ENCODE measurements at regions not wholly inside any gene's neighbourhood (a gene's known extent, or its start where the extent isn't known, plus 50 kb on each side); places are given as distances from the start of the nearest gene placed in this dataset.

- Histone ChIP-seq H4K20me1 (ENCODE audit: insufficient read depth, low read length) (no peaks in the 10 kb centered on the region), H3K36me3 (ENCODE audit: insufficient read depth, low read length) (no peaks in the 10 kb centered on the region), H3K79me2 (ENCODE audit: insufficient read depth, low read length) (no peaks in the 10 kb centered on the region), H3K9ac (ENCODE audit: low read length) (no peak overlapping the region), H3K9me2 (ENCODE audit: low read depth, low read length) (no peaks in the 10 kb centered on the region), H3K27me3 (ENCODE audit: insufficient read depth, low read length) (no peaks in the 10 kb centered on the region), H3K4me1 (ENCODE audit: insufficient read depth, low read length, severe bottlenecking) (no peaks in the 10 kb centered on the region), H3F3A (ENCODE audit: insufficient read depth, low read length) (no peaks in the 10 kb centered on the region), H3K9me3 (ENCODE audit: low read length) (no peaks in the 10 kb centered on the region), H2AFZ (ENCODE audit: low read length) (no peak overlapping the region), H3K4me2 (ENCODE audit: low read length) (no peak overlapping the region), H3K4me3 (ENCODE audit: low read depth, low read length, poor library complexity, severe bottlenecking) (no peak overlapping the region), H3K27ac (ENCODE audit: low read depth, low read length, poor library complexity, severe bottlenecking) (no peak overlapping the region)
- TF ChIP-seq EZH2 (IDR thresholded peaks at IDR 0.05; ENCODE audit: borderline replicate concordance, low read length) = no peak
- no peak for TF ChIP-seq CTCF (IDR thresholded peaks at IDR 0.05; ENCODE audit: low read length)
Observed at GRCh38 chr3:144522456-144522855, 550.8 kb downstream of the DIPK2A start.

- Histone ChIP-seq H3K27me3 (ENCODE audit: insufficient read depth, low read length) (no peaks in the 10 kb centered on the region), H3K4me3 (ENCODE audit: low read depth, low read length, poor library complexity, severe bottlenecking) (no peak overlapping the region), H3K27ac (ENCODE audit: low read depth, low read length, poor library complexity, severe bottlenecking) (no peak overlapping the region), H3K79me2 (ENCODE audit: insufficient read depth, low read length) (no peaks in the 10 kb centered on the region), H3K36me3 (ENCODE audit: insufficient read depth, low read length) (no peaks in the 10 kb centered on the region), H4K20me1 (ENCODE audit: insufficient read depth, low read length) (no peaks in the 10 kb centered on the region), H2AFZ (ENCODE audit: low read length) (no peak overlapping the region), H3K9me2 (ENCODE audit: low read depth, low read length) (no peaks in the 10 kb centered on the region), H3K4me1 (ENCODE audit: insufficient read depth, low read length, severe bottlenecking) (no peaks in the 10 kb centered on the region), H3K9me3 (ENCODE audit: low read length) (no peaks in the 10 kb centered on the region), H3K9ac (ENCODE audit: low read length) (no peak overlapping the region), H3F3A (ENCODE audit: insufficient read depth, low read length) (no peaks in the 10 kb centered on the region), H3K4me2 (ENCODE audit: low read length) (no peak overlapping the region)
- TF ChIP-seq CTCF (IDR thresholded peaks at IDR 0.05; ENCODE audit: low read length) = no peak
- no peak for TF ChIP-seq EZH2 (IDR thresholded peaks at IDR 0.05; ENCODE audit: borderline replicate concordance, low read length)
Observed at GRCh38 chr3:144523396-144523795, 551.8 kb downstream of the DIPK2A start.

- Histone ChIP-seq H3K27me3 (ENCODE audit: insufficient read depth, low read length) (no peaks in the 10 kb centered on the region), H3K4me2 (ENCODE audit: low read length) (no peak overlapping the region), H3F3A (ENCODE audit: insufficient read depth, low read length) (no peaks in the 10 kb centered on the region), H2AFZ (ENCODE audit: low read length) (no peak overlapping the region), H3K4me1 (ENCODE audit: insufficient read depth, low read length, severe bottlenecking) (no peaks in the 10 kb centered on the region), H3K9me3 (ENCODE audit: low read length) (no peaks in the 10 kb centered on the region), H4K20me1 (ENCODE audit: insufficient read depth, low read length) (no peaks in the 10 kb centered on the region), H3K9me2 (ENCODE audit: low read depth, low read length) (no peaks in the 10 kb centered on the region), H3K9ac (ENCODE audit: low read length) (no peak overlapping the region), H3K4me3 (ENCODE audit: low read depth, low read length, poor library complexity, severe bottlenecking) (no peak overlapping the region), H3K36me3 (ENCODE audit: insufficient read depth, low read length) (no peaks in the 10 kb centered on the region), H3K27ac (ENCODE audit: low read depth, low read length, poor library complexity, severe bottlenecking) (no peak overlapping the region), H3K79me2 (ENCODE audit: insufficient read depth, low read length) (no peaks in the 10 kb centered on the region)
- TF ChIP-seq CTCF (IDR thresholded peaks at IDR 0.05; ENCODE audit: low read length) (no peak), EZH2 (IDR thresholded peaks at IDR 0.05; ENCODE audit: borderline replicate concordance, low read length) (no peak)
Observed at GRCh38 chr3:144524531-144524930, 552.9 kb downstream of the DIPK2A start.
